HCT116 (cell line): ENCODE measurements at regions not wholly inside any gene's neighbourhood (a gene's known extent, or its start where the extent isn't known, plus 50 kb on each side); places are given as distances from the start of the nearest gene placed in this dataset.

Experiments used
- CTCF ChIP-seq, 3 experiments: fragments of 200-600 bp in 1 of 3; sonication (generic) in 1 of 3; IDR thresholded peaks in 2 of 3; conservative IDR thresholded peaks in 1 of 3; 2 replicates each; pipeline ENCODE4 v1.5.1; 2012 to 2017; ENCODE audit warnings: low read depth in 2 of 3, low read length in 2 of 3, antibody characterized with exemption in 1 of 3, borderline replicate concordance in 1 of 3, control low read depth in 1 of 3, mild to moderate bottlenecking in 1 of 3, mixed read lengths in 1 of 3, mixed run types in 1 of 3, moderate library complexity in 1 of 3; ENCODE audit not compliant: insufficient read depth in 1 of 3
- ELF1 ChIP-seq: IDR thresholded peaks from 2 replicates; pipeline ENCODE4 v1.6.1; 2012; ENCODE audit warnings: low read depth, borderline replicate concordance
- EZH2 ChIP-seq: fragments of 200-600 bp; sonication (generic); IDR thresholded peaks from 2 replicates; pipeline ENCODE4 v1.6.1; 2017; ENCODE audit warnings: antibody characterized with exemption, mixed run types
- EZH2phosphoT487 ChIP-seq: fragments of 200-600 bp; IDR thresholded peaks from 2 replicates; pipeline ENCODE4 v1.6.1; 2018; ENCODE audit warnings: antibody characterized with exemption, borderline replicate concordance
- MAX ChIP-seq: IDR thresholded peaks from 2 replicates; pipeline ENCODE4 v1.6.1; 2012
- POLR2A ChIP-seq: IDR thresholded peaks from 2 replicates; pipeline ENCODE4 v1.7.0; 2011; ENCODE audit warnings: borderline replicate concordance; ENCODE audit not compliant: insufficient read depth, insufficient read length; ENCODE audit errors: extremely low read depth
- POLR2AphosphoS5 ChIP-seq: IDR thresholded peaks from 2 replicates; pipeline ENCODE4 v1.6.1; 2011; ENCODE audit warnings: mild to moderate bottlenecking, low read depth, low read length, moderate library complexity
- TCF7L2 ChIP-seq: IDR thresholded peaks from 2 replicates; pipeline ENCODE4 v1.7.0; 2011; ENCODE audit warnings: borderline replicate concordance, inconsistent platforms; ENCODE audit not compliant: insufficient read depth, insufficient read length; ENCODE audit errors: extremely low read depth
- ZNF274 ChIP-seq: fragments of 200-500 bp; sonication (Bioruptor generic); IDR thresholded peaks from 2 replicates; pipeline ENCODE4 v1.6.1; 2014; ENCODE audit warnings: mild to moderate bottlenecking, low read depth, low read length, inconsistent platforms

- TF ChIP-seq CTCF (IDR thresholded peaks at IDR 0.05 in 2 of 3, conservative IDR thresholded peaks at IDR 0.05 in 1 of 3; ENCODE audit: borderline replicate concordance in 1 of 3, insufficient read depth in 1 of 3, low read depth in 2 of 3, low read length in 2 of 3) (no peak), ZNF274 (no peak), MAX (no peak), EZH2 (no peak), POLR2A (no peak), TCF7L2 (no peak), ELF1 (no peak), EZH2phosphoT487 (no peak), POLR2AphosphoS5 (no peak)
Observed at GRCh38 chr12:83676781-83677295, 990.1 kb downstream of the TMTC2 start.
